H1 (cell line): ENCODE measurements at regions not wholly inside any gene's neighbourhood (a gene's known extent, or its start where the extent isn't known, plus 50 kb on each side); places are given as distances from the start of the nearest gene placed in this dataset.

Experiments used
- E2F6 ChIP-seq: IDR thresholded peaks from 2 replicates; pipeline ENCODE4 v1.6.1; 2012; ENCODE audit warnings: inconsistent platforms
- FOSL1 ChIP-seq: IDR thresholded peaks from 2 replicates; pipeline ENCODE4 v1.6.1; 2011; ENCODE audit warnings: mild to moderate bottlenecking, low read depth, low read length, moderate library complexity; ENCODE audit not compliant: insufficient read depth
- POLR2AphosphoS5 ChIP-seq: IDR thresholded peaks from 2 replicates; pipeline ENCODE4 v1.6.1; 2011; ENCODE audit warnings: low read depth, low read length
- SUZ12 ChIP-seq: fragments of 200-600 bp; sonication (generic); IDR thresholded peaks from 2 replicates; pipeline ENCODE4 v1.6.1; 2012; ENCODE audit warnings: mild to moderate bottlenecking, inconsistent platforms, low read length, moderate library complexity, mixed read lengths
- TAF7 ChIP-seq: optimal IDR thresholded peaks from 2 replicates; pipeline ENCODE3; 2011; ENCODE audit warnings: low read depth, mild to moderate bottlenecking, inconsistent platforms, low read length, moderate library complexity, borderline replicate concordance
- YY1 ChIP-seq: IDR thresholded peaks from 2 replicates; pipeline ENCODE4 v1.6.1; 2011; ENCODE audit warnings: low read depth, mild to moderate bottlenecking, low read length
- TF ChIP-seq, protein P1 (sequence below): fragments of 300-600 bp; sonication (generic); IDR thresholded peaks from 2 replicates; pipeline ENCODE4 v1.7.1; 2012; ENCODE audit warnings: low read length, moderate library complexity, mild to moderate bottlenecking, inconsistent platforms; ENCODE audit not compliant: insufficient replicate concordance

DNA sequence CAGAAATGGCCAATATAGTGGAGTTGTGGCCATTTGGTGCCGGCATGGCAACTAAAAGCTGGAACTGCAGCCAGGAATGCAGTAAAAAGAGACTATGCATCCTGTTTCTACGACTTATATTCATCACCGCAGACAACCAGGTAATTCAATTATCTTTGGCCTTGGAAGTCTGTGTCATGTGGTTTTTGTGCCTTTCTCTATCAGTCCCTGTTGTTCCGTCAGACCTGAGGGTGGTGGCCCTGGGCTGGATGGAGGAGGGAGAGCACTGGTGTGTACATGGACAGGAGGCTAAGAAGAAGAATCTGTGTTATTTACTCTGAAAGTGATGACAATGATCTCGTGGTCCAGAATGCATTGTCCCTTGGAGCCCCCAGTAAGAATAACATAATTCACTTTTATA, 852.6 kb downstream of the VRK1 start (continued):
- TF ChIP-seq E2F6 (no peak), TAF7 (no peak), YY1 (no peak), POLR2AphosphoS5 (no peak), FOSL1 (no peak), SUZ12 (no peak)
- TF ChIP-seq, protein P1, sequence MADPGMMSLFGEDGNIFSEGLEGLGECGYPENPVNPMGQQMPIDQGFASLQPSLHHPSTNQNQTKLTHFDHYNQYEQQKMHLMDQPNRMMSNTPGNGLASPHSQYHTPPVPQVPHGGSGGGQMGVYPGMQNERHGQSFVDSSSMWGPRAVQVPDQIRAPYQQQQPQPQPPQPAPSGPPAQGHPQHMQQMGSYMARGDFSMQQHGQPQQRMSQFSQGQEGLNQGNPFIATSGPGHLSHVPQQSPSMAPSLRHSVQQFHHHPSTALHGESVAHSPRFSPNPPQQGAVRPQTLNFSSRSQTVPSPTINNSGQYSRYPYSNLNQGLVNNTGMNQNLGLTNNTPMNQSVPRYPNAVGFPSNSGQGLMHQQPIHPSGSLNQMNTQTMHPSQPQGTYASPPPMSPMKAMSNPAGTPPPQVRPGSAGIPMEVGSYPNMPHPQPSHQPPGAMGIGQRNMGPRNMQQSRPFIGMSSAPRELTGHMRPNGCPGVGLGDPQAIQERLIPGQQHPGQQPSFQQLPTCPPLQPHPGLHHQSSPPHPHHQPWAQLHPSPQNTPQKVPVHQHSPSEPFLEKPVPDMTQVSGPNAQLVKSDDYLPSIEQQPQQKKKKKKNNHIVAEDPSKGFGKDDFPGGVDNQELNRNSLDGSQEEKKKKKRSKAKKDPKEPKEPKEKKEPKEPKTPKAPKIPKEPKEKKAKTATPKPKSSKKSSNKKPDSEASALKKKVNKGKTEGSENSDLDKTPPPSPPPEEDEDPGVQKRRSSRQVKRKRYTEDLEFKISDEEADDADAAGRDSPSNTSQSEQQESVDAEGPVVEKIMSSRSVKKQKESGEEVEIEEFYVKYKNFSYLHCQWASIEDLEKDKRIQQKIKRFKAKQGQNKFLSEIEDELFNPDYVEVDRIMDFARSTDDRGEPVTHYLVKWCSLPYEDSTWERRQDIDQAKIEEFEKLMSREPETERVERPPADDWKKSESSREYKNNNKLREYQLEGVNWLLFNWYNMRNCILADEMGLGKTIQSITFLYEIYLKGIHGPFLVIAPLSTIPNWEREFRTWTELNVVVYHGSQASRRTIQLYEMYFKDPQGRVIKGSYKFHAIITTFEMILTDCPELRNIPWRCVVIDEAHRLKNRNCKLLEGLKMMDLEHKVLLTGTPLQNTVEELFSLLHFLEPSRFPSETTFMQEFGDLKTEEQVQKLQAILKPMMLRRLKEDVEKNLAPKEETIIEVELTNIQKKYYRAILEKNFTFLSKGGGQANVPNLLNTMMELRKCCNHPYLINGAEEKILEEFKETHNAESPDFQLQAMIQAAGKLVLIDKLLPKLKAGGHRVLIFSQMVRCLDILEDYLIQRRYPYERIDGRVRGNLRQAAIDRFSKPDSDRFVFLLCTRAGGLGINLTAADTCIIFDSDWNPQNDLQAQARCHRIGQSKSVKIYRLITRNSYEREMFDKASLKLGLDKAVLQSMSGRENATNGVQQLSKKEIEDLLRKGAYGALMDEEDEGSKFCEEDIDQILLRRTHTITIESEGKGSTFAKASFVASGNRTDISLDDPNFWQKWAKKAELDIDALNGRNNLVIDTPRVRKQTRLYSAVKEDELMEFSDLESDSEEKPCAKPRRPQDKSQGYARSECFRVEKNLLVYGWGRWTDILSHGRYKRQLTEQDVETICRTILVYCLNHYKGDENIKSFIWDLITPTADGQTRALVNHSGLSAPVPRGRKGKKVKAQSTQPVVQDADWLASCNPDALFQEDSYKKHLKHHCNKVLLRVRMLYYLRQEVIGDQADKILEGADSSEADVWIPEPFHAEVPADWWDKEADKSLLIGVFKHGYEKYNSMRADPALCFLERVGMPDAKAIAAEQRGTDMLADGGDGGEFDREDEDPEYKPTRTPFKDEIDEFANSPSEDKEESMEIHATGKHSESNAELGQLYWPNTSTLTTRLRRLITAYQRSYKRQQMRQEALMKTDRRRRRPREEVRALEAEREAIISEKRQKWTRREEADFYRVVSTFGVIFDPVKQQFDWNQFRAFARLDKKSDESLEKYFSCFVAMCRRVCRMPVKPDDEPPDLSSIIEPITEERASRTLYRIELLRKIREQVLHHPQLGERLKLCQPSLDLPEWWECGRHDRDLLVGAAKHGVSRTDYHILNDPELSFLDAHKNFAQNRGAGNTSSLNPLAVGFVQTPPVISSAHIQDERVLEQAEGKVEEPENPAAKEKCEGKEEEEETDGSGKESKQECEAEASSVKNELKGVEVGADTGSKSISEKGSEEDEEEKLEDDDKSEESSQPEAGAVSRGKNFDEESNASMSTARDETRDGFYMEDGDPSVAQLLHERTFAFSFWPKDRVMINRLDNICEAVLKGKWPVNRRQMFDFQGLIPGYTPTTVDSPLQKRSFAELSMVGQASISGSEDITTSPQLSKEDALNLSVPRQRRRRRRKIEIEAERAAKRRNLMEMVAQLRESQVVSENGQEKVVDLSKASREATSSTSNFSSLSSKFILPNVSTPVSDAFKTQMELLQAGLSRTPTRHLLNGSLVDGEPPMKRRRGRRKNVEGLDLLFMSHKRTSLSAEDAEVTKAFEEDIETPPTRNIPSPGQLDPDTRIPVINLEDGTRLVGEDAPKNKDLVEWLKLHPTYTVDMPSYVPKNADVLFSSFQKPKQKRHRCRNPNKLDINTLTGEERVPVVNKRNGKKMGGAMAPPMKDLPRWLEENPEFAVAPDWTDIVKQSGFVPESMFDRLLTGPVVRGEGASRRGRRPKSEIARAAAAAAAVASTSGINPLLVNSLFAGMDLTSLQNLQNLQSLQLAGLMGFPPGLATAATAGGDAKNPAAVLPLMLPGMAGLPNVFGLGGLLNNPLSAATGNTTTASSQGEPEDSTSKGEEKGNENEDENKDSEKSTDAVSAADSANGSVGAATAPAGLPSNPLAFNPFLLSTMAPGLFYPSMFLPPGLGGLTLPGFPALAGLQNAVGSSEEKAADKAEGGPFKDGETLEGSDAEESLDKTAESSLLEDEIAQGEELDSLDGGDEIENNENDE, result no peak
